GM21360 (cell line): ENCODE measurements at regions not wholly inside any gene's neighbourhood (a gene's known extent, or its start where the extent isn't known, plus 50 kb on each side); places are given as distances from the start of the nearest gene placed in this dataset.

ENCODE experiments used
- ATAC-seq: cut with Tn5 transposase; IDR thresholded peaks from one replicate; pipeline ENCODE4 v1.9.1; 2021; ENCODE audit warnings: mild to moderate bottlenecking, moderate library complexity; ENCODE audit not compliant: unreplicated experiment

- no peak for ATAC-seq
These were observed 586.5 kb upstream of the GOT2 start for GRCh38 chr16:59320657-59321056.

GRCh38 chr16:59319871-59320270 is 585.8 kb upstream of the GOT2 start:
- ATAC-seq: no peak

- no peak for ATAC-seq
These were observed 571.7 kb upstream of the GOT2 start for GRCh38 chr16:59305850-59306249.

GRCh38 chr16:59296888-59297287 is 562.8 kb upstream of the GOT2 start:
- ATAC-seq: no peak

- no peak for ATAC-seq
These were observed 562.0 kb upstream of the GOT2 start for GRCh38 chr16:59295993-59296736.

- no peak for ATAC-seq
These were observed 561.4 kb upstream of the GOT2 start for GRCh38 chr16:59295474-59295873.

- no peak for ATAC-seq
These were observed 556.6 kb upstream of the GOT2 start for GRCh38 chr16:59290718-59291117.

GRCh38 chr16:59289151-59289550 is 555.0 kb upstream of the GOT2 start:
- no peak for ATAC-seq

- no peak for ATAC-seq
These were observed 540.0 kb upstream of the GOT2 start for GRCh38 chr16:59274141-59274540.

- no peak for ATAC-seq
These were observed 529.8 kb upstream of the GOT2 start for GRCh38 chr16:59263955-59264354.

GRCh38 chr16:59260892-59261291 is 526.8 kb upstream of the GOT2 start:
- no peak for ATAC-seq

- no peak for ATAC-seq
These were observed 525.8 kb upstream of the GOT2 start for GRCh38 chr16:59259950-59260319.

- no peak for ATAC-seq
These were observed 525.2 kb upstream of the GOT2 start for GRCh38 chr16:59259074-59259949.

GRCh38 chr16:59252317-59252716 is 518.2 kb upstream of the GOT2 start:
- no peak for ATAC-seq

GRCh38 chr16:59249011-59249410 is 514.9 kb upstream of the GOT2 start:
- ATAC-seq: no peak

- ATAC-seq: no peak
These were observed 508.4 kb upstream of the GOT2 start for GRCh38 chr16:59242556-59242955.

- no peak for ATAC-seq
These were observed 504.1 kb upstream of the GOT2 start for GRCh38 chr16:59238246-59238645.

GRCh38 chr16:59236804-59237458 is 502.8 kb upstream of the GOT2 start:
- ATAC-seq: no peak

- no peak for ATAC-seq
These were observed 490.3 kb upstream of the GOT2 start for GRCh38 chr16:59224401-59224800.

- no peak for ATAC-seq
These were observed 485.9 kb upstream of the GOT2 start for GRCh38 chr16:59220011-59220410.

GRCh38 chr16:59216291-59216690 is 482.2 kb upstream of the GOT2 start:
- no peak for ATAC-seq

GRCh38 chr16:59214455-59214854 is 480.3 kb upstream of the GOT2 start:
- ATAC-seq: no peak
